Memory B cell (primary cell): ENCODE measurements at regions not wholly inside any gene's neighbourhood (a gene's known extent, or its start where the extent isn't known, plus 50 kb on each side); places are given as distances from the start of the nearest gene placed in this dataset.
A peak's percentile ranks its signal among the peaks of the same experiment; 100 is the strongest.

Source experiments
- ATAC-seq: fragments of 150-1000 bp; cut with Tn5 transposase; 2 replicates; pipeline ENCODE4 v1.10.0; 2021; ENCODE audit warnings: low read depth, mild to moderate bottlenecking, moderate library complexity
- DNase-seq, 2 donors: peaks; one replicate each; pipeline ENCODE4 v3.0.0; 2022; ENCODE audit warnings: low spot score in 2 of 2
- H3K27ac Mint-ChIP-seq: one replicate; pipeline ENCODE4 v1.8.0; 2022; ENCODE audit warnings: mild to moderate bottlenecking, moderate library complexity, mixed read lengths
- H3K27me3 Mint-ChIP-seq: one replicate; pipeline ENCODE4 v1.8.0; 2022; ENCODE audit warnings: mixed read lengths
- H3K36me3 Mint-ChIP-seq: one replicate; pipeline ENCODE4 v1.8.0; 2022; ENCODE audit warnings: mild to moderate bottlenecking, mixed read lengths
- H3K4me1 Mint-ChIP-seq: one replicate; pipeline ENCODE4 v1.8.0; 2022; ENCODE audit warnings: mixed read lengths
- H3K4me3 Mint-ChIP-seq: one replicate; pipeline ENCODE4 v1.8.0; 2022; ENCODE audit warnings: mild to moderate bottlenecking, moderate library complexity, mixed read lengths
- H3K9me3 Mint-ChIP-seq: one replicate; pipeline ENCODE4 v1.8.0; 2022; ENCODE audit warnings: mixed read lengths

- H3K4me1 Mint-ChIP-seq: no peaks in the 10 kb centered on the region
- peaks cover 1% of the 10 kb centered on the region for H3K27me3 Mint-ChIP-seq
- H3K9me3 Mint-ChIP-seq: peaks cover 2% of the 10 kb centered on the region
- no peak overlapping the region for H3K27ac Mint-ChIP-seq
- DNase-seq: no peak
- no peak overlapping the region for H3K4me3 Mint-ChIP-seq
- H3K36me3 Mint-ChIP-seq: peaks cover 4% of the 10 kb centered on the region
- ATAC-seq: no peak
Observed at GRCh38 chr9:105828171-105828570, 133.8 kb downstream of the TMEM38B start.

GRCh38 chr9:105828596-105829213 is 134.4 kb downstream of the TMEM38B start:
- no peak overlapping the region for H3K27ac Mint-ChIP-seq
- peaks cover 4% of the 10 kb centered on the region for H3K36me3 Mint-ChIP-seq
- DNase-seq: no peak
- peaks cover 1% of the 10 kb centered on the region for H3K27me3 Mint-ChIP-seq
- H3K4me1 Mint-ChIP-seq: no peaks in the 10 kb centered on the region
- no peak overlapping the region for H3K4me3 Mint-ChIP-seq
- ATAC-seq: no peak
- H3K9me3 Mint-ChIP-seq: peaks cover 1% of the 10 kb centered on the region

- ATAC-seq (no peak), DNase-seq (no peak)
- Mint-ChIP-seq H3K27me3 (peaks cover 1% of the 10 kb centered on the region), H3K27ac (no peak overlapping the region), H3K9me3 (peaks cover 1% of the 10 kb centered on the region), H3K36me3 (peaks cover 4% of the 10 kb centered on the region), H3K4me1 (no peaks in the 10 kb centered on the region), H3K4me3 (no peak overlapping the region)
Observed at GRCh38 chr9:105830461-105830860, 136.1 kb downstream of the TMEM38B start.

GRCh38 chr9:105832096-105832710 is 137.9 kb downstream of the TMEM38B start:
- no peak overlapping the region for H3K4me3 Mint-ChIP-seq
- H3K4me1 Mint-ChIP-seq: no peaks in the 10 kb centered on the region
- no peak for ATAC-seq
- H3K9me3 Mint-ChIP-seq: no peaks in the 10 kb centered on the region
- H3K27me3 Mint-ChIP-seq: peaks cover 1% of the 10 kb centered on the region
- no peak for DNase-seq
- no peak overlapping the region for H3K27ac Mint-ChIP-seq
- H3K36me3 Mint-ChIP-seq: peaks cover 4% of the 10 kb centered on the region

- H3K27ac Mint-ChIP-seq: no peak overlapping the region
- H3K9me3 Mint-ChIP-seq: no peaks in the 10 kb centered on the region
- no peaks in the 10 kb centered on the region for H3K27me3 Mint-ChIP-seq
- no peak for DNase-seq
- no peak for ATAC-seq
- H3K36me3 Mint-ChIP-seq: peaks cover 1% of the 10 kb centered on the region
- no peaks in the 10 kb centered on the region for H3K4me1 Mint-ChIP-seq
- H3K4me3 Mint-ChIP-seq: no peak overlapping the region
Observed at GRCh38 chr9:105833271-105833975, 139.1 kb downstream of the TMEM38B start.

GRCh38 chr9:105834404-105834803 is 140.1 kb downstream of the TMEM38B start:
- Mint-ChIP-seq H3K9me3 (no peaks in the 10 kb centered on the region), H3K27ac (no peak overlapping the region), H3K4me3 (no peak overlapping the region), H3K27me3 (no peaks in the 10 kb centered on the region), H3K36me3 (peaks cover 1% of the 10 kb centered on the region), H3K4me1 (no peaks in the 10 kb centered on the region)
- ATAC-seq (no peak), DNase-seq (no peak)

- no peak for DNase-seq
- H3K27me3 Mint-ChIP-seq: no peaks in the 10 kb centered on the region
- H3K9me3 Mint-ChIP-seq: no peaks in the 10 kb centered on the region
- ATAC-seq: no peak
- no peaks in the 10 kb centered on the region for H3K4me1 Mint-ChIP-seq
- H3K4me3 Mint-ChIP-seq: no peak overlapping the region
- H3K36me3 Mint-ChIP-seq: peaks cover 1% of the 10 kb centered on the region
- H3K27ac Mint-ChIP-seq: no peak overlapping the region
Observed at GRCh38 chr9:105835721-105836120, 141.4 kb downstream of the TMEM38B start.

- no peak overlapping the region for H3K27ac Mint-ChIP-seq
- H3K36me3 Mint-ChIP-seq: peaks cover 1% of the 10 kb centered on the region
- no peaks in the 10 kb centered on the region for H3K27me3 Mint-ChIP-seq
- no peaks in the 10 kb centered on the region for H3K4me1 Mint-ChIP-seq
- no peak overlapping the region for H3K4me3 Mint-ChIP-seq
- no peak for DNase-seq
- H3K9me3 Mint-ChIP-seq: peaks cover 3% of the 10 kb centered on the region
- no peak for ATAC-seq
Observed at GRCh38 chr9:105836936-105837660, 142.8 kb downstream of the TMEM38B start.

GRCh38 chr9:105841562-105841961 is 147.2 kb downstream of the TMEM38B start:
- H3K4me1 Mint-ChIP-seq: no peaks in the 10 kb centered on the region
- DNase-seq: no peak
- no peak for ATAC-seq
- no peak overlapping the region for H3K4me3 Mint-ChIP-seq
- no peaks in the 10 kb centered on the region for H3K27me3 Mint-ChIP-seq
- peaks cover 3% of the 10 kb centered on the region for H3K9me3 Mint-ChIP-seq
- H3K27ac Mint-ChIP-seq: no peak overlapping the region
- H3K36me3 Mint-ChIP-seq: no peaks in the 10 kb centered on the region

GRCh38 chr9:105842023-105842644 is 147.8 kb downstream of the TMEM38B start:
- no peaks in the 10 kb centered on the region for H3K36me3 Mint-ChIP-seq
- no peaks in the 10 kb centered on the region for H3K4me1 Mint-ChIP-seq
- H3K4me3 Mint-ChIP-seq: no peak overlapping the region
- DNase-seq: peak; percentile 14
- peaks cover 4% of the 10 kb centered on the region for H3K9me3 Mint-ChIP-seq
- ATAC-seq: no peak
- H3K27me3 Mint-ChIP-seq: no peaks in the 10 kb centered on the region
- H3K27ac Mint-ChIP-seq: no peak overlapping the region

GRCh38 chr9:105846825-105847224 is 152.5 kb downstream of the TMEM38B start:
- ATAC-seq (no peak), DNase-seq (no peak)
- no peaks in the 10 kb centered on the region for H3K27me3 Mint-ChIP-seq
- no peak overlapping the region for H3K27ac Mint-ChIP-seq
- no peak overlapping the region for H3K4me3 Mint-ChIP-seq
- H3K4me1 Mint-ChIP-seq: no peaks in the 10 kb centered on the region
- H3K36me3 Mint-ChIP-seq: no peaks in the 10 kb centered on the region
- peaks cover 1% of the 10 kb centered on the region for H3K9me3 Mint-ChIP-seq

GRCh38 chr9:105850852-105851500 is 156.6 kb downstream of the TMEM38B start:
- DNase-seq (no peak), ATAC-seq (no peak)
- H3K27me3 Mint-ChIP-seq: peaks cover 2% of the 10 kb centered on the region
- H3K27ac Mint-ChIP-seq: no peak overlapping the region
- no peak overlapping the region for H3K4me3 Mint-ChIP-seq
- H3K36me3 Mint-ChIP-seq: peaks cover 2% of the 10 kb centered on the region
- H3K9me3 Mint-ChIP-seq: peaks cover 5% of the 10 kb centered on the region
- H3K4me1 Mint-ChIP-seq: no peaks in the 10 kb centered on the region

- Mint-ChIP-seq H3K4me3 (no peak overlapping the region), H3K36me3 (peaks cover 4% of the 10 kb centered on the region), H3K4me1 (peaks cover 8% of the 10 kb centered on the region), H3K9me3 (peaks cover 7% of the 10 kb centered on the region), H3K27ac (no peak overlapping the region), H3K27me3 (peaks cover 4% of the 10 kb centered on the region)
- ATAC-seq (no peak), DNase-seq (no peak)
Observed at GRCh38 chr9:105854026-105854782, 159.9 kb downstream of the TMEM38B start.
